ENCODE measurements at regions not wholly inside any gene's neighbourhood (a gene's known extent, or its start where the extent isn't known, plus 50 kb on each side); places are given as distances from the start of the nearest gene placed in this dataset.

- no peak for DNase-seq
Measured at GRCh38 chr20:63127700-63128364, 88.1 kb downstream of the YTHDF1 start.

- DNase-seq = no peak
Measured at GRCh38 chr20:63126876-63127699, 88.8 kb downstream of the YTHDF1 start.

GRCh38 chr20:63125838-63126601 is 89.9 kb downstream of the YTHDF1 start:
- no peak for DNase-seq

- DNase-seq = no peak
Measured at GRCh38 chr20:63125581-63125837, 90.4 kb downstream of the YTHDF1 start.

GRCh38 chr20:63124782-63125580 is 91.0 kb downstream of the YTHDF1 start:
- no peak for DNase-seq

- DNase-seq = no peak
Measured at GRCh38 chr20:63124092-63124781, 91.7 kb downstream of the YTHDF1 start.

- no peak for DNase-seq
Measured at GRCh38 chr20:63123331-63123741, 92.6 kb downstream of the YTHDF1 start.

GRCh38 chr20:63122626-63123025 is 93.3 kb downstream of the YTHDF1 start:
- no peak for DNase-seq

- DNase-seq = no peak
Measured at GRCh38 chr20:63121749-63122405, 94.1 kb downstream of the YTHDF1 start.

- DNase-seq = no peak
Measured at GRCh38 chr20:63121246-63121645, 94.7 kb downstream of the YTHDF1 start.

- no peak for DNase-seq
Measured at GRCh38 chr20:63120808-63121090, 95.2 kb downstream of the YTHDF1 start.

- DNase-seq = no peak
Measured at GRCh38 chr20:63119963-63120807, 95.7 kb downstream of the YTHDF1 start.

- DNase-seq = no peak
Measured at GRCh38 chr20:63119121-63119962, 96.6 kb downstream of the YTHDF1 start.

GRCh38 chr20:63118303-63119120 is 97.4 kb downstream of the YTHDF1 start:
- no peak for DNase-seq

- no peak for DNase-seq
Measured at GRCh38 chr20:63117661-63118302, 98.1 kb downstream of the YTHDF1 start.

GRCh38 chr20:63117151-63117550 is 98.8 kb downstream of the YTHDF1 start:
- no peak for DNase-seq

GRCh38 chr20:63116412-63117106 is 99.4 kb downstream of the YTHDF1 start:
- DNase-seq = no peak
